Stimulated activated CD8-positive, alpha-beta memory T cell treated with anti-CD3 and anti-CD28 coated beads, Interleukin-12 subunit alpha, Interleukin-12 subunit beta, amount 100 ng/mL, for 4 hours (primary cell): ENCODE measurements at regions not wholly inside any gene's neighbourhood (a gene's known extent, or its start where the extent isn't known, plus 50 kb on each side); places are given as distances from the start of the nearest gene placed in this dataset.
"Not testable (repeated sequence)": the region's sequence is repeated elsewhere in the genome, so short reads cannot be mapped to it uniquely, and the experiment has no call there.

ENCODE experiments used
- DNase-seq: peaks from one replicate; pipeline ENCODE4 v3.0.0-alpha.2; 2020; ENCODE audit warnings: low read depth

DNA sequence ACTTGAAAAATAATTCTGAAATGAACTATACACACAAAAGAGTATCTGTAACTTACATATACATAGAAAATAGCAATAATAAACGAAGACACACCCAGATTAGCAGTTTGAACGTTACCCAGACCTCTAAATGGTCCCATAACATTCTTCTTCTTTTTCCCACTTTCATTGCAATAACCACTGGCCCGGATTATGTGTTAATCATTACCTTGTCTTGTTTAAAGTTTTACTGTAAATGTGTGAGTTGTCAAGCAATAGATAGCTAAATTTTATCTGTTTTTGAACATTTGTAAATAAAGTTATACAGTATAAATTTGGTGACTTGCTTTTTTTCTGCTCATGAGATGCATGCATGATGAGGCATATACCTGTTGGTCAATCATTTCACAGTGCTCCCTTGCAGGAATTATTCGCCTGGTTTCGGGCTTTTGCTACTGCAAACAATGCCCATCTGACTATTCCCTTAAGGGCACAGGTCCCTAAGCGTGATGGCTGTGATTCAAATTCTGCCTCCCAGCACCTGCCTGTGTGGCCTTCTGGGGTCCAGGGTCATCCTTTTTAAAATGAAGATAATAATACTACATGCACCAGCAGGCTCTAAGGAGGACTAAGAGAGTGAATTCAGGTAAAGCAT lies 66.1 kb downstream of the GADD45G start:
- no peak for DNase-seq

DNA sequence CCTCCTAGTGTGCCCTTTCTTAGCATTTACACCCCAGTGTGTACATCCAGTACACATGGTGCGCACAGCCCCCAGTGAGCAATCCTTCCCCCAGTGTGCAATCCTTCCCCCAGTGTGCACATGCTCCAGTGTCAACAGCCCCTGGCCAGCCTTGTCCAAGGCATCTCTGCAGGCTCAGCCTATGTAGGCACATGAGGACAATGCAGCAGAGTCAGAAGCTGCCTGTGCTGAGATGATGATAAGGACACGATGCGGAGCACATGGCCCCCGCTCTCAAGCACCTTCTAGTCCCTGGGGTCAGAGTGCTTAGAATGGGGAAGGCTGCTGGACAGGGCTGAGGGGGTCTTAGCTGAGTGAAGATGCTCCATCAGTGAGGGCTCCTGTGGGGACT lies 69.8 kb downstream of the GADD45G start:
- DNase-seq = no peak

DNA sequence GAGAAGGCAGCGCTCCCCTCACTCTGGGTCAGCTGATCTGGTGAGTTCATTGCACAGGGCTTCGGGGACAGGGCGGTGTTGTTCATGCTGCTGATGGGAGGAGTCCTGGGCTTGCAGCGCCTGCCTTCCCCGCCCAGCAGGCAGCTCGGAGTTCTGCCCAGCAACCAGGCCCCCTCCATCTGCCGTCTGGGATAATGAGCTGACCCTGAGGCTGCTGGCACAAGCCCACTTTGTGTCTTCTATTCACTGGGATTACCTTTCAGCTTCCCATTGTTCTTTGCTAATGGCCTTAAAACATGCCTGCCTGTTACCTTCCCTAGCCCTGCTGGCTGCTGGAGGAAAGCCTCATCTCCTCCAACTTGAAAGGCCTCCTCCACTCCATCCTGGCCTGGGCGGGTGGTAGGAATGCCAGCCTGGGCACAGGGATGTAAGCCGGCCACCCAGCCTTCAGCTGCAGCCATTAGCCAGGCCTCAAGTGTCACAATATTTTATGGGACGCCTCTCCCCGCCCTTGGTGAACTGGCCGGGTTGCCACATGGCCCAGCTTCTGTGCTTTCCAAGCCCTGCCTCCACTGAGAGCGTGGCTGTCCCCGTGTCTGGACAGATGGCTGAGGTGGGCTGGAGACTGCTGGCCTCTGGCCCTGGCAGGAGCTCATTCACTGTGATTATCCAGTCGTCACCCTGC lies 70.4 kb downstream of the GADD45G start:
- DNase-seq = no peak

DNA sequence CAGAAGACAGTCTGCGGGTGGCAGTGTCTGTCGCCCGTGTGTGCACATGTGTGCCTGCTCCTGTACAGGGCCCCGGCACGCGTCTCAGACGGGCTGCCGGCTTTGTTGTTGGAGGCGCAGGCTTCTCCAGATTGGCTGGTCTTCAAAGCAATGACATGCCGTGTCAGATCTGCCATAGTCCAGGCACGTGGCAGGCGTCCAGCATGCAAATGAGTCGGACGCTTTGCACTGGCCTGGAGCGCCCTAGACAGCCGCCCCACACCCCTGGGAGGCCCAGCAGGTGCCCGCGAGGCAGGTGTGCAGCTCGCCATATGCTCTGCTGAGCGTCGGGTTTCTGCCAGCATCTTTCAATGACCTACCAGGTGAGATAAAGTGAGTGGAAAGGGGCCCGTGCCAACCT lies 71.5 kb downstream of the GADD45G start:
- no peak for DNase-seq

DNA sequence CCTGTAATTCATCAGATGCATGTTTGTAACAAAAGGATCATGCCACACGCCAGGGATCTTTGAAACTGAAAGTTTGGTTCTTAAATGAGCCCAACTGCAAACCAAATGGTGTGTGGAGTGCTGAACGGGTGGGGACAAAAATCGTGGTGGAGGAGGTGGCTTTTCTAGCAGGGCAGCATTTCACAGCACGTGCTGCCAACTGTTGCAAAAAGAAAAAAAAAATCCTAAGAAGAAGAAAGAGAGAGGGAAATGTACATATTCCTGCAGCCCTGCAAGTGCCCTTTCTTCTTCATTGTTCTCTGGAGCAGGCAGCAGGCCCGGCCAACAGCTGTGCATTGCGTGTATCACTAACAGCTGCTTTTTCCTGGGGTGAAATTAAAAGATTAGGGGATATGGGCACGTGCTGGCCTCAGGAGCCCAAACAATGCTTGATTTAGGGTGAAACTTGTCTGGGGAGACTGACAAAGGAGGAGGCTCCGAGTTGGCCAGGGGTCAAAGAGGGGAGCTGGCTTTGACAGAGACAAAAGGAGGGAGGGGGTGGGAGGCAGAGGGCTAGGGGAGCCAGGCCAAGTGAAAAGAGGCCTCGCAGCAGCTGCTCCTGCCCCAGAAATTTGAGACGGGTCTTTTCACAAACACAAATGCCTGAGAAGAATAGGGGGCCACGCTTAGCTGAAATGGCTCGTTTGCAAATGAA lies 73.0 kb downstream of the GADD45G start:
- no peak for DNase-seq

DNA sequence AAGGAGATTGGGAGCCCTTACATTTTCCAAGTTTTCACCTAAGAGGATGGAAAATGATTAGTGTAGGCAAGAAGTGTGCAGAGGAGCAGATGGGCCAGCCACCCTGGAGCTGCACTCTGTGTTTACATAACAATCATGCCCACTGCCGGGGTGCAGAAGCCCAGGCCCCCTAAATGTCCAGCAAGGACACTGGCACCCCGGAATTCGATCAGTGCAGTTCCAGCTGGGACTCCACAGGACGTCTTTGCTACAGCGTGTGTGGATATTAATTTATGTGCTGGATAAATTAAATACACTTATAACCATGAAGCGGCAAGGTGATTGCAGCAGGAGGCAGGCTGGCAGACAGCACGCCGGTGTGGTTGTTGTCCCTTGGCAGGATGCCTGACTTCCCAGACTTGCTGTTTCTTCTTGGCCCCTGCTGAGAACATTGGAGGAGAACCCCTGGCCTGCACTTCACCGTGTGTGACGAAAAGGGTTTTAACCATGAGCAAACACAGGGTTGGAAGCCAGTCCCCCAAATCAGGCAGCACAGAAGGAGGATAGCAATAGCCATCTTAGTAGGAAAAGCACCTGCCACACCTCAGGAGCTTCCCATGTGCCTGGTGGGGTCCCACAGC lies 73.7 kb downstream of the GADD45G start:
- no peak for DNase-seq

GRCh38 chr9:89679016-89679415 lies 74.2 kb downstream of the GADD45G start:
- no peak for DNase-seq

DNA sequence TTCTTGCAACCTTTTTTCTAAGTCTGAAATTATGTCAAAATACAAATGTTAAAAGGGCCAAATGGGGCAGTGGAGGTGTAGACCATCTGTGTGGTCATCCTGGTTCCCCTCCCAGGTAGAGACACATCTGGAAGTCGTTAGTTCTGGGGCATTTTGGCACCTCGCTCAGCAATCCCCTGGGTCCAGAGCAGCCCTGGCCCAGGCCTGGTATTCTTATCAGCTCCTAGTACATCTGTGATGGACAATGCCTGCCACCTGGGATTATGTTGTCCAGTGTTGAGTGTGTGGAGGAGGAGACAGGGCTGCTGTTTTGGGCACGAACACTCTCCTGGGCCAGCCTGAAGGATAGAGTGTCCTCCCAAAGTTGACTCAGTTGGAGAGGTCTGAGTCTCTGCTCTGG lies 74.8 kb downstream of the GADD45G start:
- no peak for DNase-seq

GRCh38 chr9:89680547-89681467 lies 76.0 kb downstream of the GADD45G start:
- DNase-seq = no peak

GRCh38 chr9:89681468-89681859 lies 76.7 kb downstream of the GADD45G start:
- DNase-seq = not testable (repeated sequence)

DNA sequence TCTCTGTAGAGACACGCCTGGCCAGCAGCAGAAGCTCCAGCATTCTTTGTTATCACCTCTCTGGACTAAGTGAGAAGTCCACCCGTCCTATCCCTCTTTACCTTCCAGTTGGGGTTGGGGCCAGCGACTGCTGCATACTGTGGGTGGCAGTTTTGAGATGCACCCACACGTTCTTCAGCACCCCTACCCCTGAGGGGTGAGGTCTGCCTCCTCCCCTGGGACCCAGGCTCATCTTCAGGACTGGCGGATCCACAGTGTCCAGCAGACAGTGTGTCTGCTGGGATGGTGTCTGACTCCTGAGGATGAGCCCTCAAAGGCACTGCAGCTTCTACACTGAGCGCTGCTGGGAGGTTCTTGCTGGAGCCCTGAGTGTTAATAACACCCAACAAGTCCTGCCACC lies 78.8 kb downstream of the GADD45G start:
- DNase-seq = no peak

DNA sequence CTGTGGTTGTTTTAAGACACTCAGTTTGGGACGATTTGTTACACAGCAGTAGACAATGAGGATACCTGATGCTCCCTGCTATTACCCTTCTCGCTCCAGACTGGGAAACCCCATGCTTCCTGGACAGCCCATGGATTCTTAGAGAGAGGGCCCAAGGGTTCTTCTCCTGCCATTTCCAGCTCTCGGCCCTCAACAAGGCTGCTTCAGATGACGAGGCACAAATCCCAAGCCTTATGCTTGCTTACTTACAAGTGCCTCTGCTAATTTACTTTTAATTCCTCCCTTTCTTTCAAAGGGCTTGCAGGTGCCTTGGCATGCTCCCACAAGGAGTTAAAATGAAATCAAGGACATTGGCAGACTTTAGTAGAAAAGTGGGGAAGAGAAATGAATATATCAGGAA lies 79.4 kb downstream of the GADD45G start:
- no peak for DNase-seq

DNA sequence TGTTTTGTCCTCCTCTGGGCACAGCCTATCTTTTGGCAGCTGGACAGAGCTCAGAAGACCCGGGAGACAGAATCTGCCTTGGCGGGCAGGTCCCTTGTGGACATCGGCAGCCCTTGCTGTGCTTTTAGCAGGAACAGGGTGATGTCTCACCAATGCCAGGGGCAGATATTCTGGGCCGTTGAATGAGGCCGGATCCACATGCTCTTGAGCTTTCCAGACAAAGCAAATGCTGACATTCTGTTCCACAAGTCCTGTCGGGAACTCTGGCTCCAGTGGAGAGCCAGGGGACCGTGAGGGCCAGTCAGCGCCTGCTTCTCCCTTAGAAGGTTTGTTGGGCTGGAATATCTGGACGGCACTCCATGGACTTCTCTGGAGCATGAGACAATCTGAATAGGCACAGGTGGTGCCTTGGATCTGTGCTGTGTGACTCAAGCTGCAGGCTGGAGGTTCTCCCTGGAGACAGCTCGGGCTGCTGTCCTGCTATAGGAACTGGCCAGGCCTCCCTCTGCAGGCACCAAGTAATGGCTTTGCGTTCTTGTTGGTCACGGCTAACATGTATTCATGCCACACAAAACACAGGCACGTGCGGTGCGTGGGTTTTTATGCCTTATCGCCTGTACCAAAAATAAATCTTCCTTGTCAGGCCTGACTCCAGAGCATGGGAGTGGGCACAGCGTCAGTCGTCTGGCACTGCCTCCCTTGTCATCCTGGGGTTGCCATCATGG lies 80.3 kb downstream of the GADD45G start:
- DNase-seq = no peak

- DNase-seq = no peak
Observed at GRCh38 chr9:89685698-89686097, 80.9 kb downstream of the GADD45G start.

- DNase-seq = no peak
Observed at GRCh38 chr9:89686126-89686525, 81.3 kb downstream of the GADD45G start.

- DNase-seq = no peak
Observed at GRCh38 chr9:89686621-89687020, 81.8 kb downstream of the GADD45G start.

- no peak for DNase-seq
Observed at GRCh38 chr9:89687188-89687587, 82.4 kb downstream of the GADD45G start.

DNA sequence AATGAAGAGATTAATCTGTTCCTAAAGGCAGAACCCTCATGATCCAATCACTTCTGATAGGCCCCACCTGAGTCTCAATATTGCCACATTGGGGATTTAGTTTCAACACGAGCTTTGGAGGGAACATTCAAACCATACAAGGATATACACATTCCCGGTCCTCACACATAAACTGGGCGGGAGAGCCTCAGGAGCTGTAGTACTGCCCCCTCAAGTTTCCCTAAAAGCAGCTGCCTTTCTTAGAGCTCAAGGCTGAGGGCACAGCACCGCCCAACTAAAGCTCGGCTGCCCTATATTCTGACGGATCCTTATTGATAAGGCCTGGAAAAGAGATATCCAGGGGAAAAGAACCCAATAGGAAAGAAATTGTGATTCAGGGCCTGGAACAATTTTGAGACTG lies 83.0 kb downstream of the GADD45G start:
- no peak for DNase-seq

DNA sequence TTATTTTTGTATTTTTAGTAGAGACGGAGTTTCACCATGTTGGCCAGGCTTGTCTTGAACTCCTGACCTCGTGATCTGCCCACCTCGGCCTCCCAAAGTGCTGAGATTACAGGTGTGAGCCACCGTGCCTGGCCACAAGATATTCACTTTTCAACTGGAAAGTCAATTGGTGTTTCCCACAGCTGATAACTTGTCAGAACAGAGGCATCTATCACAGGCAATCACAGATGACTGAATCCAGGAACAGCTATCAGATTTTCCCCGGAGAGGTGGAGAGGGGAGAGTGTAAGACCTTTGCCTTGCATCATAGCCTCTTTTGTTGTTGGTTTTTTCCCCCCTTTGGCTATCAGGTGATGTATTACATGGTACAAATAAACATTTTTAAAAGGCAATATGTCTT lies 84.5 kb downstream of the GADD45G start:
- DNase-seq = not testable (repeated sequence)

GRCh38 chr9:89690334-89690912 lies 85.6 kb downstream of the GADD45G start:
- no peak for DNase-seq

DNA sequence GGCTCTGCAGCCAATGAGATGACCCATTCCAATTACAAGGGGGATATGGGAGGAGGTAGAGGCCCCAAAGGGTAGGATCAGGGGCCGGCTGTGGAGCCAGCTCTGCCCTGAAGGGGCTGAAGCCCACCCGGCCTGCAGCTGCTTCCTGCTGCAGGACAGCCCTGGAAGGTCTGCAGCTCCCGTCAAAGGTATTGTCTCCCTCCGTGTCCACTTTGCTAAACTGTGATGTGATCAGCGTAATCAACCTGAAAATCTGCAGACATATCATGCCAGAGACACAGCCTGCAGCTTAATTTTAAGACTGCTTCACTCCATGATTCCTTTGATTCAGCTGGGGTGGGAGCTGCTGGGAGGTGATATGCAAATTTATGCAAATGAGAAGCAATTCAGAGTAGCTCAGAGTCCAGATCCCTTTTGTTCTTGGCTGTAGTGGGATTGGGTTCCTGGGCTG lies 90.7 kb downstream of the GADD45G start:
- DNase-seq = no peak
